Keratinocyte (primary cell): ENCODE measurements at regions not wholly inside any gene's neighbourhood (a gene's known extent, or its start where the extent isn't known, plus 50 kb on each side); places are given as distances from the start of the nearest gene placed in this dataset.

Experiments
- DNase-seq: peaks from one replicate; pipeline ENCODE4 v3.0.0-alpha.2; 2011; ENCODE audit warnings: low read depth, missing footprints, low spot score
- FAIRE-seq: peaks from 2 replicates; lab custom pipeline; 2011; peaks lifted over from hg19 to GRCh38; lab: Jason Lieb, UNC
- H2AFZ ChIP-seq: 2 replicates; pipeline ENCODE4 v1.6.0; 2012; ENCODE audit warnings: low read length, control low read depth, inconsistent platforms; ENCODE audit not compliant: control insufficient read depth
- H3K27ac ChIP-seq: 2 replicates; pipeline ENCODE4 v1.5.1; 2011; ENCODE audit warnings: low read length; ENCODE audit not compliant: control insufficient read depth, insufficient read depth
- H3K27me3 ChIP-seq: 3 replicates; pipeline ENCODE4 v1.6.0; 2011; ENCODE audit warnings: low read length; ENCODE audit not compliant: control insufficient read depth, insufficient read depth; ENCODE audit errors: extremely low read depth
- H3K36me3 ChIP-seq, 2 experiments: 2 replicates in 1 of 2; 3 replicates in 1 of 2; pipeline ENCODE4 v1.5.1; 2011; ENCODE audit warnings: low read length in 2 of 2, mild to moderate bottlenecking in 1 of 2; ENCODE audit not compliant: control insufficient read depth in 2 of 2, insufficient read depth in 2 of 2; ENCODE audit errors: extremely low read depth in 1 of 2
- H3K4me1 ChIP-seq: 3 replicates; pipeline ENCODE4 v1.5.1; 2011; ENCODE audit warnings: low read length; ENCODE audit not compliant: control insufficient read depth, insufficient read depth; ENCODE audit errors: extremely low read depth
- H3K4me2 ChIP-seq: 3 replicates; pipeline ENCODE4 v1.6.0; 2011; ENCODE audit warnings: low read depth, low read length; ENCODE audit not compliant: control insufficient read depth, insufficient read depth; ENCODE audit errors: extremely low read depth
- H3K4me3 ChIP-seq, 3 experiments: fragments of 200-600 bp in 1 of 3; sonication (generic) in 1 of 3; 2 replicates in 2 of 3; 3 replicates in 1 of 3; pipeline ENCODE4 v1.5.1; 2011 to 2016; ENCODE audit warnings: low read length in 3 of 3, mild to moderate bottlenecking in 3 of 3, control low read depth in 2 of 3, inconsistent platforms in 1 of 3, low read depth in 1 of 3, mixed read lengths in 1 of 3, mixed run types in 1 of 3, moderate library complexity in 1 of 3; ENCODE audit not compliant: control insufficient read depth in 2 of 3, insufficient read depth in 2 of 3; ENCODE audit errors: extremely low read depth in 1 of 3
- H3K79me2 ChIP-seq: 2 replicates; pipeline ENCODE4 v1.6.0; 2012; ENCODE audit warnings: low read length; ENCODE audit not compliant: control insufficient read depth, insufficient read depth
- H3K9ac ChIP-seq: 3 replicates; pipeline ENCODE4 v1.6.0; 2011; ENCODE audit warnings: low read length; ENCODE audit not compliant: control insufficient read depth, insufficient read depth; ENCODE audit errors: extremely low read depth
- H3K9me1 ChIP-seq: 3 replicates; pipeline ENCODE4 v1.6.0; 2011; ENCODE audit warnings: low read length; ENCODE audit not compliant: control insufficient read depth, insufficient read depth; ENCODE audit errors: extremely low read depth
- H3K9me3 ChIP-seq: 2 replicates; pipeline ENCODE4 v1.5.1; 2012; ENCODE audit warnings: low read depth, low read length; ENCODE audit not compliant: control insufficient read depth
- H4K20me1 ChIP-seq: 3 replicates; pipeline ENCODE4 v1.6.0; 2011; ENCODE audit warnings: low read length; ENCODE audit not compliant: control insufficient read depth, insufficient read depth; ENCODE audit errors: extremely low read depth
- CTCF ChIP-seq, 3 experiments: IDR thresholded peaks in 1 of 3; conservative IDR thresholded peaks in 1 of 3; optimal IDR thresholded peaks in 1 of 3; 2 replicates in 2 of 3; 3 replicates in 1 of 3; pipeline versions ENCODE3 to v1.5.1; 2011; ENCODE audit warnings: low read length in 3 of 3, mild to moderate bottlenecking in 3 of 3, moderate library complexity in 2 of 3, control low read depth in 1 of 3, inconsistent platforms in 1 of 3; ENCODE audit not compliant: insufficient read depth in 2 of 3; ENCODE audit errors: extremely low read depth in 1 of 3
- EZH2 ChIP-seq: IDR thresholded peaks from one replicate; pipeline ENCODE4 v1.6.1; 2012; ENCODE audit warnings: inconsistent platforms, mild to moderate bottlenecking, low read length, moderate library complexity
- dilution Hi-C: fragments of 300-500 bp; cut with MboI; formaldehyde crosslinking; loops from one replicate; pipeline ENCODE4 v1.7.0; 2020; ENCODE audit warnings: low sequenced_read_pairs; ENCODE audit not compliant: extremely low pct_ligation_motif_present

GRCh38 chr19:30890033-30890432 lies 459.2 kb downstream of the TSHZ3 start:
- no peaks in the 10 kb centered on the region for H3K27me3 ChIP-seq
- dilution Hi-C loops = no loop called here
- H3K79me2 ChIP-seq = no peaks in the 10 kb centered on the region
- H3K9me3 ChIP-seq = no peaks in the 10 kb centered on the region
- H4K20me1 ChIP-seq = no peaks in the 10 kb centered on the region
- DNase-seq (no peak), FAIRE-seq (no peak)
- TF ChIP-seq CTCF (optimal IDR thresholded peaks at IDR 0.05 in 1 of 3, IDR thresholded peaks at IDR 0.05 in 1 of 3, conservative IDR thresholded peaks at IDR 0.05 in 1 of 3; ENCODE audit: extremely low read depth in 1 of 3, insufficient read depth in 2 of 3, low read length in 3 of 3) = no peak
- no peak for TF ChIP-seq EZH2
- no peak overlapping the region for H2AFZ ChIP-seq
- no peak overlapping the region for H3K27ac ChIP-seq
- H3K9me1 ChIP-seq = no peaks in the 10 kb centered on the region
- H3K36me3 ChIP-seq = no peaks in the 10 kb centered on the region
- H3K9ac ChIP-seq = no peak overlapping the region
- H3K4me2 ChIP-seq = no peak overlapping the region
- no peaks in the 10 kb centered on the region for H3K4me1 ChIP-seq
- H3K4me3 ChIP-seq = no peak overlapping the region

- no peak overlapping the region for H3K27ac ChIP-seq
- dilution Hi-C loops = no loop called here
- no peak overlapping the region for H3K4me3 ChIP-seq
- H3K9ac ChIP-seq = no peak overlapping the region
- H3K79me2 ChIP-seq = no peaks in the 10 kb centered on the region
- H3K27me3 ChIP-seq = no peaks in the 10 kb centered on the region
- H3K9me3 ChIP-seq = no peaks in the 10 kb centered on the region
- DNase-seq = no peak
- no peaks in the 10 kb centered on the region for H3K9me1 ChIP-seq
- no peak for TF ChIP-seq EZH2
- no peak for TF ChIP-seq CTCF (optimal IDR thresholded peaks at IDR 0.05 in 1 of 3, IDR thresholded peaks at IDR 0.05 in 1 of 3, conservative IDR thresholded peaks at IDR 0.05 in 1 of 3; ENCODE audit: extremely low read depth in 1 of 3, insufficient read depth in 2 of 3, low read length in 3 of 3)
- no peaks in the 10 kb centered on the region for H3K4me1 ChIP-seq
- no peaks in the 10 kb centered on the region for H3K36me3 ChIP-seq
- no peak overlapping the region for H3K4me2 ChIP-seq
- no peak overlapping the region for H2AFZ ChIP-seq
- no peak for FAIRE-seq
- H4K20me1 ChIP-seq = no peaks in the 10 kb centered on the region
These were observed 460.3 kb downstream of the TSHZ3 start for GRCh38 chr19:30888937-30889336.
